Astrocyte of the cerebellum (primary cell): ENCODE measurements at regions not wholly inside any gene's neighbourhood (a gene's known extent, or its start where the extent isn't known, plus 50 kb on each side); places are given as distances from the start of the nearest gene placed in this dataset.

ENCODE experiments used
- DNase-seq: peaks from one replicate; pipeline ENCODE4 v3.0.0-alpha.2; 2011; ENCODE audit warnings: low read depth
- H3K4me3 ChIP-seq: 2 replicates; pipeline ENCODE4 v1.5.1; 2011; ENCODE audit warnings: mild to moderate bottlenecking, low read depth, low read length, moderate library complexity
- in situ Hi-C: cut with HindIII; loops from 2 replicates; pipeline ENCODE4 v1.10.0; 2017; ENCODE audit warnings: low sequenced_read_pairs
- TF ChIP-seq, protein P1 (sequence below): IDR thresholded peaks from 2 replicates; pipeline ENCODE4 v1.5.1; 2012; ENCODE audit warnings: low read length, low read depth, moderate library complexity, mild to moderate bottlenecking; ENCODE audit errors: missing control alignments

DNA sequence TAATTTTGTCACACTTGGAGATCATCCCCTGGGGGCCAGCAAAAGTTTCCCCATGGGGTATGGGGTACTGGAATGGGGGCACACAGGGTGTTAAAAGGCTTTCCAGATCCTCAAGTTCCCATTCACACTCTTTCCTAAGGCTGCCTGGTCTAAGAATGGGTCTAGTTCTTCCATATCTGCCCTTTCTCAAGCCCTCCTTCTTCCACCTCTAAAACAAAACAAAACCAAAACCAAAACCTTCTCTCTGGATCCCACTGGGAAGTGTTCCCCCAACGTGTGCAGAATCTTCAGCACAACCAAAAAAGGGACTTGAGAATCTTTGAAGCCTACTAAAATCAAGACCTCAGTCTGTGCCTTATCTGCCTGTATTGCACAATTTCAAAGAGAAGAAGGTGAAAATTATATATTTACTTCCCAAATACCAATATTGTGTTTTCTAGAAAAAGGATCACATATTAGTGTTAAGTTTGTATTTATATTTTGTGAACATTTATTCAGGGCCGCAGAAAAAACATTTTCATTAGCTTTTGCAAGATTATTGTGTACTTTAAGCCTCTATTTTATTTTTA lies 207.2 kb upstream of the TCF4 start:
- no peak for DNase-seq
- TF ChIP-seq, protein P1, sequence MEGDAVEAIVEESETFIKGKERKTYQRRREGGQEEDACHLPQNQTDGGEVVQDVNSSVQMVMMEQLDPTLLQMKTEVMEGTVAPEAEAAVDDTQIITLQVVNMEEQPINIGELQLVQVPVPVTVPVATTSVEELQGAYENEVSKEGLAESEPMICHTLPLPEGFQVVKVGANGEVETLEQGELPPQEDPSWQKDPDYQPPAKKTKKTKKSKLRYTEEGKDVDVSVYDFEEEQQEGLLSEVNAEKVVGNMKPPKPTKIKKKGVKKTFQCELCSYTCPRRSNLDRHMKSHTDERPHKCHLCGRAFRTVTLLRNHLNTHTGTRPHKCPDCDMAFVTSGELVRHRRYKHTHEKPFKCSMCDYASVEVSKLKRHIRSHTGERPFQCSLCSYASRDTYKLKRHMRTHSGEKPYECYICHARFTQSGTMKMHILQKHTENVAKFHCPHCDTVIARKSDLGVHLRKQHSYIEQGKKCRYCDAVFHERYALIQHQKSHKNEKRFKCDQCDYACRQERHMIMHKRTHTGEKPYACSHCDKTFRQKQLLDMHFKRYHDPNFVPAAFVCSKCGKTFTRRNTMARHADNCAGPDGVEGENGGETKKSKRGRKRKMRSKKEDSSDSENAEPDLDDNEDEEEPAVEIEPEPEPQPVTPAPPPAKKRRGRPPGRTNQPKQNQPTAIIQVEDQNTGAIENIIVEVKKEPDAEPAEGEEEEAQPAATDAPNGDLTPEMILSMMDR, result no peak
- in situ Hi-C loops, result loop anchor here (25.0 kb wide), 1 partner anchor 458 kb away; no protein-coding TSS in a partner anchor
- no peak overlapping the region for H3K4me3 ChIP-seq

DNA sequence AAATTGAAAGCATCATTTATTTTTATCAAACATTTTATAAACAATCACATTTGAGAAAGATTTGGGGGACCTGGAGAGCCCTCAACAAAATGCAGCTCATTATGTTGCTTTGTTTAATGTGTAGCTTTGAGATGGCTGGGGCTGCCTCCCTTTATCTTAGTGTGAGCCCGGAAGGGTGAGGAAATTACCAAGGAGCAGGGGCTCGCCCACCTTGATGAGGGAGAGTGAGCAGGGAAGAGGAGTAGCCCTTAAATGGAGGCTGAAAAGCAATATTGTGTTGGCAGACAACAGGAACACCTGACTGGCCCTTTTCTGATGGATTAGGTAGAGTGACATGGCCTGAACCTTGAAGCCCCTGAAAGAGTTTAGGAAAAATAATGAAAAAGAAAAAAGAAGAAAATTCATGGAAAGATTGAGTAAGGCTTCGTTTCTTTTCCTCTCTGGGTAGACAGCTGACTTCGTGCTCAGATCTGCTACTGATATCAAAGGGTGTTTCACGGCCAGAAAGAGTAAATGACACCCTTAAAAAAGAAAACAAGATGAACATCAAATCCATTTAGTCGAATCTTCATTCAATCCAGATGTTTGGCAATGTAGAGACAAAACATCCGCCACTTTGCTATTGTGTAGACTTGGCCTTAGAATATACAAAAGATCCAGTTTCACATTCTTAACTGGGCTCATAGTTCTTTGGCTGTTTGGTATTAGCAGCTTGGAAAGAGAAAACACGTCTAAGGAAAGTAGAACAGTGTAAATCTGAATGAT lies 206.5 kb upstream of the TCF4 start:
- no peak overlapping the region for H3K4me3 ChIP-seq
- TF ChIP-seq, protein P1, result no peak
- DNase-seq, result peak; percentile 13
- in situ Hi-C loops, result loop anchor here (25.0 kb wide), 1 partner anchor 457 kb away; no protein-coding TSS in a partner anchor

DNA sequence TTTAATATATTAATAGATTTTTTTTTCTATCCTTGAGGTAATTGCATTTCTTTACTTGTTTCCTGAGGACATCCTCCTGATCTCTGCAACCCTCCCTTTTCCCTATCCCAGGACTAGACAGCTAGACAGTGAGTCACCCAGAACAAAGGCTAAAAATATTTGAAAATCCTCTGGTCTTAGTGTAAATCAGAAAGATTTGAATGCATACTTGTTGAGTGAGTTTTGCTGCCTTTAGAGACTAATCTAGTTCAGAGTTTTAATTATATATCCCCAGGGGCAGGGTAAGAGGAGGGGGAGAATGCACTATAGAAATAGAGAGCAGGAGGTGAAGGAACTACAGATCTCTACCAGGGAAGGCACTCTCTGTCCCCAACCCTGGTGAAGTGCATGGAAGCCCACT lies 202.3 kb upstream of the TCF4 start:
- peak; percentile 64 for DNase-seq
- TF ChIP-seq, protein P1, result no peak
- H3K4me3 ChIP-seq, result no peak overlapping the region
- in situ Hi-C loops, result loop anchor here (25.0 kb wide), 1 partner anchor 453 kb away; no protein-coding TSS in a partner anchor

DNA sequence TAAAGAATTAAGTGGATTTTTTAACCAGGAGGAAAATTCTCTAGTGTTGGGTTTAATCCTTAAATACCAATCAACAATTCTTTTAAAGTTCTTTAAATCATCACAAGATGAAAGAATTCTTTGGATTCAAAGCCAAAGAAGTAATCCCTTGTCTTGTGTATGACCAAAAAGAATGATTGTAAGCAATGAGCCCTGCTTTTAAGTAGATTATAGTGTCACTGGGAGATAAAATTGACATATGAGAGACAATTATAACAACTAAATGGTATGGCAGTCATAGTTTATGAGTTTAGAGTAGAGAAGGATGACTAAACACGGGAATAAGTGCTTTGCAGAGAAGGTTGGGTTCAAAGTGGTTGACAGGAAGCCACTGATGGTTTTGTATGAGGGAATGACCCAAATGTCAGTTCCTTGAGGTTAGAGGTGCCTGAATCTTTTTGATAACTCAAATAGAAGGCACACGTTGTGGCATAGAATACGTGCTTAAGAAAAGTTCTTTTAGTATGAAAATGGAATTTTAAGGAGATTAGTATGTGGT lies 199.6 kb upstream of the TCF4 start:
- TF ChIP-seq, protein P1, result no peak
- in situ Hi-C loops, result loop anchor here (25.0 kb wide), 1 partner anchor 450 kb away; no protein-coding TSS in a partner anchor
- H3K4me3 ChIP-seq, result no peak overlapping the region
- no peak for DNase-seq

DNA sequence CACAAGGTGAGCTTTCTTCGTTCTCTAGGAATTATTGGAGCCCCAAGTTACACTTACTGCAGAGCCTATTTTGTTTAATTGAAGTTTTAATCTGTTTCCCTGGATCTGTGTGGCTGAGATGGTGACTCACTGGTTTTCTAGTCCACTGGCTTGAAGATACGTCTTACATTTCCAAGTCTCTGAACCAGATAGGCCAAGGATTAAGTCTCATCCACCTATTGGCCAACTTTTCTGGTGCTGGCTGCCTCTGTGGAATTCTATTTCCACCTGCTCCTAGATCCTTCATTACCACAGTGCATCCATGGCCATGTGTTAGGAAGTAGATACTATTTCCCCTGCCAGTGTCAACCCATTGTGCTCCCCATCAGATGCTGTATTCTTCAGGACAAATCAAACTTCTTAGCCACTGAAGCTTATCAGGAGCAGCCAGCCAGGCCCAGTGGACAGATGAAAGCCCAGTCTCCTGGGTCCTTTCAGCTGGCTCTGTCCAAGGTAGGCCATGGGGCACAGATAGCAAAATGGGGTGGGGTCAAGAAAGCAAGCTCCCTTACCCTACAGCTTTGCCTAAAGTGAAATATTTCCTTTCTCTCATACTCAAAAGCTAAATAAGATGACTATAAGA lies 198.8 kb upstream of the TCF4 start:
- in situ Hi-C loops, result loop anchor here (25.0 kb wide), 1 partner anchor 449 kb away; no protein-coding TSS in a partner anchor
- TF ChIP-seq, protein P1, result no peak
- DNase-seq, result no peak
- H3K4me3 ChIP-seq, result no peak overlapping the region

DNA sequence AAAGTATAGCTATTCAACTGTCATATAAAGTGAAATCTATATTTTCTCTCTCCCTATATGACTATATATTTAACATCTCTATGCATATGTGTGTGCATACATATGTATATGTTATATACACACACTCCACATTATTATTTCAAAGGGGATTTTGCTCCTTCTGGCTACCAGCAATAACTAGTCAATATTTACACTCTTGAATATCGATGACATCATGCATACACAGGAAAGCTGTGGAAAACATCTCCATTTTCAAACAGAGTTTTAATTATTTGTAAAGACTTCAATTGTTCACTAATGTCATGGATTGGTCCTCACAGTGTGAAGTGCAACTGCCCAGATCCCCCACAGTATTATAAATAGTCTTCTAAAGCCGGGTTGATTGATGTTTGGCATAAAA lies 195.9 kb upstream of the TCF4 start:
- in situ Hi-C loops, result loop anchor here (25.0 kb wide), 1 partner anchor 447 kb away; no protein-coding TSS in a partner anchor
- no peak for DNase-seq
- TF ChIP-seq, protein P1, result no peak
- no peak overlapping the region for H3K4me3 ChIP-seq
